ENCODE measurements at regions not wholly inside any gene's neighbourhood (a gene's known extent, or its start where the extent isn't known, plus 50 kb on each side); places are given as distances from the start of the nearest gene placed in this dataset.

- TF ChIP-seq CTCF (IDR thresholded peaks at IDR 0.05; ENCODE audit: poor library complexity) (no peak), EZH2 (IDR thresholded peaks at IDR 0.05; ENCODE audit: borderline replicate concordance) (no peak), EZH2phosphoT487 (IDR thresholded peaks at IDR 0.05; ENCODE audit: low read depth, severe bottlenecking, unreplicated experiment) (no peak)
Observed at GRCh38 chr5:11984196-11984595, 80.0 kb upstream of the CTNND2 start.

Data from hepatocyte (in vitro differentiated cells).